CD4-positive, alpha-beta memory T cell (primary cell): ENCODE measurements at regions not wholly inside any gene's neighbourhood (a gene's known extent, or its start where the extent isn't known, plus 50 kb on each side); places are given as distances from the start of the nearest gene placed in this dataset.

Source experiments
- CTCF ChIA-PET: fragments of 350-600 bp; sonication (Branson Sonifier 250); formaldehyde crosslinking; loops from one replicate; lab custom pipeline; 2021; ENCODE audit warnings: inconsistent platforms; ENCODE audit not compliant: partially characterized antibody; lab: Charles Lee
- POLR2A ChIA-PET: fragments of 350-600 bp; sonication (Branson Sonifier 250); formaldehyde crosslinking; loops from one replicate; lab custom pipeline; 2021; ENCODE audit not compliant: partially characterized antibody; lab: Charles Lee
- DNase-seq, 5 donors: peaks; one replicate each; pipeline versions ENCODE4 v3.0.0 to v3.0.0-alpha.2; 2020 to 2022; ENCODE audit warnings: mixed read lengths in 1 of 5
- H3K27ac ChIP-seq: one replicate; pipeline ENCODE4 v1.7.0; 2013; ENCODE audit warnings: low read depth, low read length
- H3K27me3 ChIP-seq: 2 replicates; pipeline ENCODE4 v1.7.0; 2013; ENCODE audit warnings: mild to moderate bottlenecking, low read length, moderate library complexity; ENCODE audit not compliant: insufficient read depth
- H3K36me3 ChIP-seq: 2 replicates; pipeline ENCODE4 v1.7.0; 2013; ENCODE audit warnings: mild to moderate bottlenecking, low read length, moderate library complexity; ENCODE audit not compliant: insufficient read depth
- H3K4me1 ChIP-seq: 2 replicates; pipeline ENCODE4 v1.7.0; 2013; ENCODE audit warnings: mild to moderate bottlenecking, low read length, moderate library complexity; ENCODE audit not compliant: insufficient read depth
- H3K4me3 ChIP-seq, 2 donors: one replicate each; pipeline ENCODE4 v1.7.0; 2013; ENCODE audit warnings: low read length in 2 of 2, mild to moderate bottlenecking in 1 of 2
- H3K9me3 ChIP-seq, 2 donors: one replicate each; pipeline ENCODE4 v1.7.0; 2013; ENCODE audit warnings: low read length in 2 of 2, control low read depth in 1 of 2; ENCODE audit not compliant: control insufficient read depth in 1 of 2
- H3K27ac Mint-ChIP-seq, 7 donors: one replicate each; pipeline ENCODE4 v1.8.0; 2020 to 2021; ENCODE audit warnings: mixed read lengths in 7 of 7, mild to moderate bottlenecking in 6 of 7, inconsistent platforms in 3 of 7, moderate library complexity in 3 of 7
- H3K27me3 Mint-ChIP-seq, 2 donors: one replicate each; pipeline ENCODE4 v1.8.0; 2020 to 2021; ENCODE audit warnings: mixed read lengths in 2 of 2
- H3K36me3 Mint-ChIP-seq, 2 donors: one replicate each; pipeline ENCODE4 v1.8.0; 2020 to 2021; ENCODE audit warnings: mixed read lengths in 2 of 2, inconsistent platforms in 1 of 2, mild to moderate bottlenecking in 1 of 2
- H3K4me1 Mint-ChIP-seq, 4 donors: one replicate each; pipeline ENCODE4 v1.8.0; 2020 to 2021; ENCODE audit warnings: mixed read lengths in 4 of 4, mild to moderate bottlenecking in 1 of 4
- H3K4me3 Mint-ChIP-seq, 8 donors: one replicate each; pipeline ENCODE4 v1.8.0; 2020 to 2021; ENCODE audit warnings: mixed read lengths in 8 of 8, mild to moderate bottlenecking in 7 of 8, moderate library complexity in 6 of 8, inconsistent platforms in 3 of 8
- H3K9me3 Mint-ChIP-seq, 8 donors: one replicate each; pipeline ENCODE4 v1.8.0; 2020 to 2021; ENCODE audit warnings: mixed read lengths in 8 of 8, mild to moderate bottlenecking in 5 of 8, inconsistent platforms in 3 of 8, moderate library complexity in 1 of 8
- intact Hi-C: fragments of 100-400 bp; cut with micrococcal nuclease; formaldehyde crosslinking; loops from one replicate; pipeline ENCODE4 v1.15.1; 2023

DNA sequence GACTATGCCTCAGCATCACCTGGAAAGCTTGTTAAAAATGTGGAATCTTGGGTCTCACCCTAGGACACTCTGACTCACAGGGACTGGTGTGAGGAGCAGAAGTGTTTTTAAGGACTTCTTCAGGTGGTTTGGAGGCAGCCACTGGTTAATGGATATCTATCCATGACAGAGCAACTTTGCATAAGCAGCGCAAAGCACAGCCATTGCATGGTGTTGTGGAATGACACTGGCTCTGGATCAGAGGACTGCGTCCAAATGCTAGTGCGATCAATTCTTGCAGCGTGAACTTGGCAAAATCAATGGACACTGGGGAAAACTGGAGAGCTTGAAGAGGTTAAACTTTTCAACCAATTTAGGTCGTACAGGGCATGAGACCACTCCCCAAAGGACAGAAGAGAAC, 116.8 kb upstream of the FAM78B start:
- POLR2A ChIA-PET = no interaction called here
- H3K27ac ChIP-seq = no peak overlapping the region
- no peaks in the 10 kb centered on the region for H3K9me3 ChIP-seq
- no peaks in the 10 kb centered on the region for H3K27me3 ChIP-seq
- CTCF ChIA-PET = no interaction called here
- Mint-ChIP-seq H3K27ac (no peak overlapping the region), H3K9me3 (peaks cover 0 to 4% (median 0%) of the 10 kb centered on the region in 8 donors), H3K4me3 (no peak overlapping the region), H3K27me3 (peaks cover 0 to 6% of the 10 kb centered on the region in 2 donors), H3K4me1 (no peaks in the 10 kb centered on the region), H3K36me3 (no peaks in the 10 kb centered on the region)
- H3K4me3 ChIP-seq = no peak overlapping the region
- intact Hi-C loops = no loop called here
- DNase-seq = no peak
- no peaks in the 10 kb centered on the region for H3K36me3 ChIP-seq
- no peaks in the 10 kb centered on the region for H3K4me1 ChIP-seq

DNA sequence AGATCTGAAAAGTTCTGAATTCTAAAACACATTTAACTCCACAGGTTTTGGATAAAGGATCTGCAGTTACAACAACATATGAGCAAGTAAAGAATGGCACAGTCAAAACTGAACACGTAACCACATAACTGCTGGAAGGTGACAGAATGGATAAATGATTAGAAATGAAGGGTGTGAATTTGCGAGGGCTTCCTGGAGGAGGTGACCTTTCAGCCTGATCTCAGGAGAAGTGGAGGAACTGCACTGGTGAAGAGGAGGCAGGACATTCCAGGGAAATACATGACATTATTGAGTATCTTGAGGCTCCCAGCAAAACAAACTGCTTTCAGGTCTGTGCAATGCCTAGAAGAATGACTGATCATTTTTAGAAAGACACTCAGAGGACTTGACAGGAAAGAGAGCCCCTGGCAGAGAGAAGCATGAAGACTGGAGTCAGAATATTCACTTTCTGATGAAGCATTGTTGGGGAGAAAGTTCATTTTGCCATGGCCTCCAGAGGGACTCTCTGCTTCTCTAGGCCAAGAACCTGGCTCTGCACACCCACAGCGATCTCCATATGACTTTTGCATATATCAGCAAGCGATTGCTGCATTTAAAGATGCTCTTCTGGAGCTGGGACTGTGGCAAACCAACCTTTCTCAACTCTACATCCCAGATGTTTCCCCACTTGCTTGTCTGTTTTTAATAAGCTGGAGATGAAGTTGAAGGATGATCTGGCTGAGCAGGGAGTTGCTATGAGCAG, 122.7 kb upstream of the FAM78B start:
- Mint-ChIP-seq H3K36me3 (no peaks in the 10 kb centered on the region), H3K4me1 (no peaks in the 10 kb centered on the region), H3K27ac (no peak overlapping the region), H3K27me3 (peaks cover 0 to 3% of the 10 kb centered on the region in 2 donors), H3K4me3 (no peak overlapping the region), H3K9me3 (peaks cover 0 to 3% (median 0%) of the 10 kb centered on the region in 8 donors)
- no peak for DNase-seq
- ChIA-PET POLR2A (no interaction called here), CTCF (interaction anchor here (1.3 kb wide), 1 partner anchor 13 kb away, joined by 3 read pairs; no protein-coding TSS in a partner anchor)
- no peak overlapping the region for H3K4me3 ChIP-seq
- H3K4me1 ChIP-seq = no peaks in the 10 kb centered on the region
- no peaks in the 10 kb centered on the region for H3K27me3 ChIP-seq
- H3K36me3 ChIP-seq = no peaks in the 10 kb centered on the region
- no peak overlapping the region for H3K27ac ChIP-seq
- no peaks in the 10 kb centered on the region for H3K9me3 ChIP-seq
- intact Hi-C loops = no loop called here

DNA sequence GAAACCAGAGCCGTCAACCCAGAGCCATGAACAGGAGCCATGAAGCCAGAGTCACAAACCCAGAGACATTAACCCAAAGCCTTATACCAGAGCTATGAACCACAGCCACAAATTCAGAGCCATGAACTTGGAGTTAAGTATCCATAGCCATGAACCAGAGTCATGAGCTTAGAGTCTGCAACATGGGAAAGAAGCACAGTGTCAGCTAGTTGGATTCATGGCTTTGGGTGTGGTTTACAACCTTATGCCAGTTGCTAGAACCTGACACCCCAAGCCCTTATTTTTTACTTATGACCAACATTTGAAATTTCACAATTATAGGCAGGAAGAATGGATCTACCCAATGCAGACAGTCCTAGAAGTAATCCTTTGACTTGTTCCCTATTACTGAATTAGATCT, 128.9 kb upstream of the FAM78B start:
- POLR2A ChIA-PET = no interaction called here
- Mint-ChIP-seq H3K9me3 (peaks cover 0 to 3% (median 0%) of the 10 kb centered on the region in 8 donors), H3K4me1 (no peaks in the 10 kb centered on the region), H3K36me3 (no peaks in the 10 kb centered on the region), H3K27ac (no peak overlapping the region), H3K4me3 (no peak overlapping the region), H3K27me3 (peaks cover 0 to 3% of the 10 kb centered on the region in 2 donors)
- no peak for DNase-seq
- H3K27ac ChIP-seq = no peak overlapping the region
- no peaks in the 10 kb centered on the region for H3K9me3 ChIP-seq
- intact Hi-C loops = no loop called here
- H3K4me1 ChIP-seq = no peaks in the 10 kb centered on the region
- no peaks in the 10 kb centered on the region for H3K36me3 ChIP-seq
- CTCF ChIA-PET = no interaction called here
- no peak overlapping the region for H3K4me3 ChIP-seq
- H3K27me3 ChIP-seq = no peaks in the 10 kb centered on the region

DNA sequence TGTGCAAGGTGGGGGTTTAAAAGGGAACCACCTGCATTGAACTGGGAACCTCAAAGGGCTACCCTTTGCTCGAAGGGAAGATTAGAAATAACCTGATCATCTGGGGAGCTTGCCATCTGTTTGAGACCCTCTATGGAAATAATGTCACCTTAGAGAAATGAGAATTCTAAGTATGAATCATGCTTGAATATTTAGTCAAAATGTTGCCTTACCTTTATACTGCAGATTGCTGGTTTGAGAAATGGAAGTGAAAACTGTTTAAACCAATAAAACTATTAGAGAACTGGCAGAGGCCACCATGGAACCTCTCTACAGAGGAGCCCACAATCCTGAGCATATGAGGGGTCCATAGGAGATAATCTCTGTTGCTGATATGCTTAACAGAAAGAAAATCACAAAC, 131.2 kb upstream of the FAM78B start:
- H3K9me3 Mint-ChIP-seq = peaks cover 0 to 3% (median 0%) of the 10 kb centered on the region in 8 donors
- no peaks in the 10 kb centered on the region for H3K9me3 ChIP-seq
- H3K36me3 Mint-ChIP-seq = no peaks in the 10 kb centered on the region
- no peaks in the 10 kb centered on the region for H3K27me3 ChIP-seq
- ChIA-PET CTCF (no interaction called here), POLR2A (no interaction called here)
- DNase-seq = no peak
- no peaks in the 10 kb centered on the region for H3K36me3 ChIP-seq
- intact Hi-C loops = no loop called here
- H3K27ac Mint-ChIP-seq = no peak overlapping the region
- H3K4me3 Mint-ChIP-seq = no peak overlapping the region
- no peaks in the 10 kb centered on the region for H3K4me1 Mint-ChIP-seq
- H3K4me3 ChIP-seq = no peak overlapping the region
- H3K27ac ChIP-seq = no peak overlapping the region
- no peaks in the 10 kb centered on the region for H3K4me1 ChIP-seq
- no peaks in the 10 kb centered on the region for H3K27me3 Mint-ChIP-seq

DNA sequence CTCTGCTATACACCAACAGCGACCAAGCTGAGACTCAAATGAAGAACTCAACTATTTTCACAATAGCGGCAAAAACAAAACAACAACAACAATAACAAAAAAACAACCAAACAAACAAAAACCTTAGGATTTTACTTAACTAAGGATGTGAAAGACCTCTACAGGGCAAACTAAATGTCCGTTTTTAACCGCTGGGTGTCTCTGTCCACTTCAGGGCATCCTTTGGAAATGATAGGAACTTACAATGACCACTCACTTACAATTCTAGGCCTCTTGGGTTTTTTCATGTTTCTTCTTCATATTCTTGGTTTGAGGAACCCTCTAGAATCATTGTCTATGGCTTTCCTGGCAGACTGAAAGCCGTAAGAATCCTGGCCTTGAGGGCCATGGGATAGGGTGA, 134.0 kb upstream of the FAM78B start:
- Histone ChIP-seq H3K4me3 (no peak overlapping the region), H3K27me3 (no peaks in the 10 kb centered on the region), H3K27ac (no peak overlapping the region), H3K4me1 (no peaks in the 10 kb centered on the region), H3K9me3 (no peaks in the 10 kb centered on the region), H3K36me3 (no peaks in the 10 kb centered on the region)
- no peaks in the 10 kb centered on the region for H3K9me3 Mint-ChIP-seq
- H3K27me3 Mint-ChIP-seq = no peaks in the 10 kb centered on the region
- intact Hi-C loops = no loop called here
- no peak overlapping the region for H3K4me3 Mint-ChIP-seq
- no peak for DNase-seq
- POLR2A ChIA-PET = no interaction called here
- CTCF ChIA-PET = no interaction called here
- no peak overlapping the region for H3K27ac Mint-ChIP-seq
- no peaks in the 10 kb centered on the region for H3K36me3 Mint-ChIP-seq
- no peaks in the 10 kb centered on the region for H3K4me1 Mint-ChIP-seq

DNA sequence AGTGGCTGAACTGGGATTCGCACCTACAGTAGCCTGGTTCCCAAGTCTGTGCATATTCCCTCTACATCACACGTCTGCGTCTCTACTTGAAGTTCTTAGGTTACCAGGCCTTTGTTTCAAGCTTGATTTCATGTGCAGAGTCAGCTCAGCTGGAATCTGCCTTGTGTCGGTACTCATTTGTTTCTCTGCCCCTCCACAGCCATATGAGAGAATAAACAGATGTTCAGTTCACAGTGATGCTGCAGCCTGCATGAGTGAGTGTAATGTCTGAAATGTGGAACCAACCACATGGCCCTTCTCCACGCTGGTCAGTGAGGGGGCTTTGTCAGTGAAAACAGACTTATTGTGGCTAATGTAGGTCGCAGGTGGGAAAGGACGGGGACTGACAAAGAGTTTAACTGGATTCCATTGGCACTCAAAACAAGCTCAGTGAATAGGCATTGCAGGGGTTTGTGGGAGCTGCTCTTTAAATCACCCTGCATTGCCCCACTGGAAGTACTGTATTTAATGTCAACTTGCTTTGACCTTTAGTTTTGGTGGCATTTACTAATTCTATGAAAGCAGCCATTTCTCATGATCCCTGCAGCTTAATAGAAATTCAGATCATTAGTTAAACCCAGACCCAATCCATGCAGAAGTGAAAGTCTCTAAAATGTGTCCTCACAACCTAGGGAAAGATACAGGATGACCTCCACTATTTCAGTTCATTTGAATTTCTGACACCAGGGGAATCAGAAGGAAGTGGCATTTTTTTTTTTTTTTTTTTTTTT, 136.4 kb upstream of the FAM78B start:
- ChIA-PET CTCF (interaction anchor here (1.7 kb wide), 1 partner anchor 13 kb away, joined by 3 read pairs; no protein-coding TSS in a partner anchor), POLR2A (no interaction called here)
- H3K27ac Mint-ChIP-seq = no peak overlapping the region
- H3K4me1 Mint-ChIP-seq = no peaks in the 10 kb centered on the region
- no peaks in the 10 kb centered on the region for H3K4me1 ChIP-seq
- H3K36me3 ChIP-seq = no peaks in the 10 kb centered on the region
- H3K9me3 ChIP-seq = no peaks in the 10 kb centered on the region
- no peak overlapping the region for H3K4me3 Mint-ChIP-seq
- H3K36me3 Mint-ChIP-seq = no peaks in the 10 kb centered on the region
- no peak overlapping the region for H3K4me3 ChIP-seq
- peaks cover 0 to 2% of the 10 kb centered on the region in 2 donors for H3K27me3 Mint-ChIP-seq
- no peak overlapping the region for H3K27ac ChIP-seq
- H3K27me3 ChIP-seq = no peaks in the 10 kb centered on the region
- H3K9me3 Mint-ChIP-seq = no peaks in the 10 kb centered on the region
- intact Hi-C loops = no loop called here
- DNase-seq = no peak

DNA sequence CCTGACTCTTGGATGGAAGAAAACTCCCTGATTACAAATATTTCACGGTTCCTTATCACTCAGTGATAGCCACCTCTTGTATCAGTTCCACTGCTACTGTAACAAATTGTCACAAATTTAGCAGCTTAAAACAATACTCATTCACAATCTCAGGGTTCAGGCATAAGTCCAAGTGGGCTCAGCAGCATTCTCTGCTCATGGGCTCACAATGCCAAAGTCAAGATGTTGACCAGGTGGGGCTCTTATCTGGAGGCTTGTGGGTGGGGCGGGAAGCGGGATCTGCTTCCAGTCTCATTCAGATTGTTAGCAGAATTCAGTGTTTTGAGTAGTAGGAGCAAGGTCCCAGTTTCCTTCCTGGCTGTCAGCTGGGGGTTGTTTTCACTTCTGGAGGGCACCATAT, 137.3 kb upstream of the FAM78B start:
- H3K4me3 Mint-ChIP-seq = no peak overlapping the region
- no peaks in the 10 kb centered on the region for H3K4me1 Mint-ChIP-seq

More for the DNA sequence above, 137.3 kb upstream of the FAM78B start:
- DNase-seq = no peak
- POLR2A ChIA-PET = no interaction called here
- H3K27me3 Mint-ChIP-seq = peaks cover 0 to 2% of the 10 kb centered on the region in 2 donors
- H3K27ac Mint-ChIP-seq = no peak overlapping the region
- CTCF ChIA-PET = no interaction called here
- Histone ChIP-seq H3K4me3 (no peak overlapping the region), H3K4me1 (no peaks in the 10 kb centered on the region), H3K36me3 (no peaks in the 10 kb centered on the region), H3K27ac (no peak overlapping the region), H3K9me3 (no peaks in the 10 kb centered on the region), H3K27me3 (no peaks in the 10 kb centered on the region)
- H3K36me3 Mint-ChIP-seq = no peaks in the 10 kb centered on the region
- peaks cover 0 to 1% (median 0%) of the 10 kb centered on the region in 8 donors for H3K9me3 Mint-ChIP-seq
- intact Hi-C loops = no loop called here
